Ascending aorta (tissue), 2 donors: ENCODE measurements at regions not wholly inside any gene's neighbourhood (a gene's known extent, or its start where the extent isn't known, plus 50 kb on each side); places are given as distances from the start of the nearest gene placed in this dataset.

Experiments used
- DNase-seq, 2 donors: peaks; one replicate each; pipeline ENCODE4 v3.0.0-alpha.2; 2019; ENCODE audit warnings: low spot score in 2 of 2
- H3K27ac ChIP-seq, 2 donors: fragments of 200-600 bp; sonication (generic); one replicate each; pipeline ENCODE4 v1.5.1; 2016 to 2017; ENCODE audit warnings: mild to moderate bottlenecking in 1 of 2
- H3K27me3 ChIP-seq: fragments of 200-600 bp; sonication (generic); one replicate; pipeline ENCODE4 v1.5.1; 2017
- H3K36me3 ChIP-seq, 2 donors: fragments of 200-600 bp; sonication (generic); one replicate each; pipeline ENCODE4 v1.5.1; 2016
- H3K4me1 ChIP-seq, 2 donors: fragments of 200-600 bp; sonication (generic); one replicate each; pipeline ENCODE4 v1.5.1; 2016 to 2017; ENCODE audit warnings: mild to moderate bottlenecking in 1 of 2
- H3K4me3 ChIP-seq, 2 donors: fragments of 200-600 bp; sonication (generic); one replicate each; pipeline ENCODE4 v1.5.1; 2016 to 2017; ENCODE audit warnings: mild to moderate bottlenecking in 1 of 2
- H3K9me3 ChIP-seq, 2 donors: fragments of 200-600 bp; sonication (generic); one replicate each; pipeline ENCODE4 v1.5.1; 2016
- intact Hi-C: fragments of 100-400 bp; cut with DNase I; formaldehyde crosslinking; loops from one replicate; pipeline ENCODE4 v1.15.1; 2023
- TF ChIP-seq, protein P1 (sequence below), 3 experiments: fragments of 200-600 bp in 2 of 3; fragments of 450-650 bp in 1 of 3; sonication (generic) in 2 of 3; IDR thresholded peaks; one replicate each; pipeline ENCODE4 v1.5.1; 2016 to 2019; ENCODE audit warnings: antibody characterized with exemption in 3 of 3, mild to moderate bottlenecking in 1 of 3, moderate library complexity in 1 of 3

DNA sequence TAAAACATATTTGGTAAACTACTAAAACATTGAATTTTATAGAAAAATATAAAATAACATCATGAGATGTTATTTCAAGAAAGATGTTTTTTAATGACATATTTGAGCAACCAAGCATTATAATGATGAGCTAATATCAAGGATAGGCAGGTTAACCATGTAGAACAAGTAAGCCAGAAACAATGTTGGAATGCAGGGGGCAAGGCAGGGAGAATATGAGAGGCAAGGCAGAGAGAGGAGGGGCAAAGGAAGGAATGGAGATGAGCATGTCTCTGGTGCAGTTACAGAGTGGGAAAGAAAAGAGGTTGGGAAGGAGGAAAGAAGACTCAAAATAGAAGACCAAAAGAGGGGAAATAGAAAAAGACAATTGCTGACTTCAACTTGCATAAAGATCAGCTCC, 390.4 kb downstream of the MCTP2 start:
- no peaks in the 10 kb centered on the region for H3K9me3 ChIP-seq
- TF ChIP-seq, protein P1, sequence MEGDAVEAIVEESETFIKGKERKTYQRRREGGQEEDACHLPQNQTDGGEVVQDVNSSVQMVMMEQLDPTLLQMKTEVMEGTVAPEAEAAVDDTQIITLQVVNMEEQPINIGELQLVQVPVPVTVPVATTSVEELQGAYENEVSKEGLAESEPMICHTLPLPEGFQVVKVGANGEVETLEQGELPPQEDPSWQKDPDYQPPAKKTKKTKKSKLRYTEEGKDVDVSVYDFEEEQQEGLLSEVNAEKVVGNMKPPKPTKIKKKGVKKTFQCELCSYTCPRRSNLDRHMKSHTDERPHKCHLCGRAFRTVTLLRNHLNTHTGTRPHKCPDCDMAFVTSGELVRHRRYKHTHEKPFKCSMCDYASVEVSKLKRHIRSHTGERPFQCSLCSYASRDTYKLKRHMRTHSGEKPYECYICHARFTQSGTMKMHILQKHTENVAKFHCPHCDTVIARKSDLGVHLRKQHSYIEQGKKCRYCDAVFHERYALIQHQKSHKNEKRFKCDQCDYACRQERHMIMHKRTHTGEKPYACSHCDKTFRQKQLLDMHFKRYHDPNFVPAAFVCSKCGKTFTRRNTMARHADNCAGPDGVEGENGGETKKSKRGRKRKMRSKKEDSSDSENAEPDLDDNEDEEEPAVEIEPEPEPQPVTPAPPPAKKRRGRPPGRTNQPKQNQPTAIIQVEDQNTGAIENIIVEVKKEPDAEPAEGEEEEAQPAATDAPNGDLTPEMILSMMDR (IDR thresholded peaks at IDR 0.05), result no peak
- no peaks in the 10 kb centered on the region for H3K36me3 ChIP-seq
- no peaks in the 10 kb centered on the region for H3K27me3 ChIP-seq
- no peak overlapping the region for H3K4me3 ChIP-seq
- H3K27ac ChIP-seq, result no peak overlapping the region
- DNase-seq, result no peak
- no peaks in the 10 kb centered on the region for H3K4me1 ChIP-seq
- intact Hi-C loops, result no loop called here

DNA sequence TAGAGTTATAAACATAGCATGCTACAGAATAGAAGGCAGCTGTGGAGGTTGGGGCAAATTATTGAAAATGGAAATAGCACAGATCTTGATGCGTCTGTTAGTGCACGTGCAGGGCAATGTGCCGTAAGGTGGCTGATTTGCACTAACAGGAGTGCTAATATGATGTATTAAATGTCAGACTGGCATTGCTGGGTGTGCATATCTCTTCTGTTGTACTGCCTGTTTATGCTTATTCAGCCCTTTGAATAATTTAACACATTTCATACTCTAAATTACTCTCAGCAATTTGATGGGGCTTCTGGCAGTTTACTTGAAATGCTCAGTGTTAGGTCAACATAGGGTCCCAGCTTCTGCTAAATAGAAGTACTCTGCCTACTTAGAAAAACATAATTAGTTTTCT, 395.6 kb downstream of the MCTP2 start:
- Histone ChIP-seq H3K4me3 (no peak overlapping the region), H3K9me3 (no peaks in the 10 kb centered on the region), H3K27me3 (no peaks in the 10 kb centered on the region), H3K4me1 (no peaks in the 10 kb centered on the region), H3K36me3 (no peaks in the 10 kb centered on the region), H3K27ac (no peak overlapping the region)
- TF ChIP-seq, protein P1 (IDR thresholded peaks at IDR 0.05), result no peak
- intact Hi-C loops, result no loop called here
- no peak for DNase-seq

DNA sequence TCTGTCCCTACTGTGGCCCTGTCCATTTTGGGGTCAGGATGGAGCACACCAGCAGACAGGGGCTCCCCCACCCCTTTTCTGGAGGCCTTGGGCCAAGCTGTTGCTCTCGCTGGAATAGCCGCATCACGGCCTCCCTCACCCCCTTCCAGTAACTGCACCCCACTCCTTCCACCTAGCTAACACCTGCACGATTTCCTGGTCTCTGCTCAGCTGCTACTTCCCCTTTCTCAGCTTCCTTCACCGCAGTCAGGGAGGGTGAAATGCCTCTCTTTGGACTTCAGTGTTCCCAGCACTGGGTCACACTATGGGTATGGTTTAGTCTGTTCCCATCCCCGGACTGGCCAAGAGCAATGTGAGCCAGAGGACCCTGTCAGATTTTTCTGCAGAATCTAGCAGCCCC, 400.2 kb downstream of the MCTP2 start:
- Histone ChIP-seq H3K27ac (no peak overlapping the region), H3K9me3 (no peaks in the 10 kb centered on the region), H3K27me3 (no peaks in the 10 kb centered on the region), H3K36me3 (no peaks in the 10 kb centered on the region), H3K4me3 (no peak overlapping the region), H3K4me1 (no peaks in the 10 kb centered on the region)
- no peak for DNase-seq
- TF ChIP-seq, protein P1 (IDR thresholded peaks at IDR 0.05), result no peak
- intact Hi-C loops, result no loop called here

DNA sequence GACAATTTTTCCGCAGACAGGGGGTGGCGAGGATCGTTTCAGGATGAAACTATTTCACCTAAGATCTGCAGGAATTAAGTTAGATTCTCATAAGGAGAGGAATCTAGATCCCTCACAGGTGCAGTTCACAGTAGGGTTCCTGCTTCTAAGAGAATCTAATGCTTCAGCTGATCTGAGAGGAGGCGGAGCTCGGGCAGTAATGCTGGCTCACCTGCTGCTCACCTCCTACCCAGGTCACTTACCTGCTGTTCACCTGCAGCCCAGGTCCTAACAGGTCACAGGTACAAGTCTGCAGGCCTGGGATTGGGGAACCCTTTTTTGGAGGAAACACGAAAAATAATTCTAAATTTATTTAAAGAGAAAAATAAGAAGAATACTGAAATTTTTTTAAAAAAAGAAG, 406.8 kb downstream of the MCTP2 start:
- intact Hi-C loops, result no loop called here
- Histone ChIP-seq H3K4me1 (no peaks in the 10 kb centered on the region), H3K36me3 (no peaks in the 10 kb centered on the region), H3K27ac (no peak overlapping the region), H3K27me3 (no peaks in the 10 kb centered on the region), H3K9me3 (no peaks in the 10 kb centered on the region), H3K4me3 (no peak overlapping the region)
- TF ChIP-seq, protein P1 (IDR thresholded peaks at IDR 0.05), result no peak
- no peak for DNase-seq

DNA sequence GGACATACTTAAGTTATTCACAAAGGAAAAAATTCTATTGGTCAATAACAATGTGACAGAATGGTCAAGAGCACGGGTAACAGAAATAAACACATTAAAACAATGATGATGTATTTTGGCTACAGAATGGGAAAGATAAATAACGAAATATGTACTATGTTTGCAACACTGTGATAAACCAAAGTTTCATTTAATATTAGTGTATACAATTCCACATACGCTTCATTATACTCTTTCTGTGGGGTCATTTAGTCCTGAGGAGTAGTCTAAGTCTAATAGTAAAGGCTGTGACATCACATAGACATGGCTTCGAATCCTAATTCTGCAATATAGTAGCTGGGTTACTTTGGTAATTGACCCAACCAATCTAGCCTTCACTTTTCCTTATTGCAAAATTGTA, 408.3 kb downstream of the MCTP2 start:
- H3K9me3 ChIP-seq, result no peaks in the 10 kb centered on the region
- no peaks in the 10 kb centered on the region for H3K4me1 ChIP-seq
- TF ChIP-seq, protein P1 (IDR thresholded peaks at IDR 0.05), result no peak
- H3K27me3 ChIP-seq, result no peaks in the 10 kb centered on the region
- no peak overlapping the region for H3K27ac ChIP-seq
- DNase-seq, result no peak
- intact Hi-C loops, result no loop called here
- H3K4me3 ChIP-seq, result no peak overlapping the region
- H3K36me3 ChIP-seq, result no peaks in the 10 kb centered on the region

DNA sequence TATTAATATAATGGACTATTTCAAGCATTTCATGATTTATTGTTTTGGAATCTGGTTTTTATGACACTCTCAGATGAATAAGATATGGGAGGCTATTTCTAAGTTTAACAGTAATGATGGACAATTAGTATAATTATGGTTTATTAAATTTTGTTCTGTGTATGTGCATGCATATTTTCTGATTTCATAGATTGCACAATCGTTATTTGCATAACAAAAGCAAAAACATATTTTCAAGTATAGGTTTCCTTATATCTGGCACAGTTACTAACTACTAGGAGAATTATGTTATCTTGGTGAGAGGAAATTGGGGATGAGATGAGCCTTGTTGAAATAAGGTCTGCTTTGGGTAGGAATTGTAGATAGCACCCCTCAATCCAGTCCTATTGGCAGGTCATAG, 413.1 kb downstream of the MCTP2 start:
- TF ChIP-seq, protein P1 (IDR thresholded peaks at IDR 0.05), result no peak
- no peaks in the 10 kb centered on the region for H3K9me3 ChIP-seq
- DNase-seq, result no peak
- no peaks in the 10 kb centered on the region for H3K36me3 ChIP-seq
- no peaks in the 10 kb centered on the region for H3K4me1 ChIP-seq
- no peak overlapping the region for H3K4me3 ChIP-seq
- intact Hi-C loops, result no loop called here
- no peak overlapping the region for H3K27ac ChIP-seq
- H3K27me3 ChIP-seq, result no peaks in the 10 kb centered on the region
